GM12878 (cell line): ENCODE measurements at regions not wholly inside any gene's neighbourhood (a gene's known extent, or its start where the extent isn't known, plus 50 kb on each side); places are given as distances from the start of the nearest gene placed in this dataset.

Source experiments
- ATAC-seq: fragments of 200-7000 bp; cut with Tn5 transposase; 3 replicates; pipeline ENCODE4 v1.9.1; 2020; ENCODE audit warnings: mild to moderate bottlenecking, moderate library complexity
- BruUV-seq: library from RNA; stranded (reverse); fragments of 400-500 nt; replicated peaks from 2 replicates; lab custom pipeline; 2021; lab: Mats Ljungman, UMichigan
- CTCF ChIA-PET: fragments of 300-600 bp; sonication (Branson Sonifier 250); formaldehyde crosslinking; extraction: SDS; loops from one replicate; lab custom pipeline; 2021; ENCODE audit warnings: inconsistent platforms; lab: Yijun Ruan, JAX
- POLR2A ChIA-PET: fragments of 350-600 bp; formaldehyde crosslinking; extraction: SDS; loops from one replicate; lab custom pipeline; 2021; ENCODE audit warnings: inconsistent platforms; lab: Charles Lee
- RAD21 ChIA-PET: fragments of 300-600 bp; sonication (Branson Sonifier 250); formaldehyde crosslinking; loops from one replicate; lab custom pipeline; 2023; ENCODE audit warnings: antibody characterized with exemption; ENCODE audit not compliant: unreplicated experiment; lab: Charles Lee
- SMC1A ChIA-PET: fragments of 300-600 bp; sonication (Branson Sonifier 250); formaldehyde crosslinking; loops from one replicate; lab custom pipeline; 2023; ENCODE audit not compliant: unreplicated experiment, uncharacterized antibody; lab: Charles Lee
- DNase-seq: peaks from one replicate; pipeline ENCODE4 v3.0.0-alpha.2; 2011; ENCODE audit warnings: low read depth, low spot score
- FAIRE-seq: peaks from 3 replicates; lab custom pipeline; 2011; peaks lifted over from hg19 to GRCh38; lab: Jason Lieb, UNC
- H2AFZ ChIP-seq: 2 replicates; pipeline ENCODE4 v1.6.0; 2011; ENCODE audit warnings: low read depth, low read length, control low read depth; ENCODE audit not compliant: control insufficient read depth
- H3K27ac ChIP-seq: 2 replicates; pipeline ENCODE4 v1.5.1; 2011; ENCODE audit warnings: control low read depth; ENCODE audit not compliant: control insufficient read depth, insufficient read depth
- H3K27me3 ChIP-seq, 2 experiments: replicated peaks in 1 of 2; 2 replicates each; pipeline versions ENCODE4 v1.6.0 to v1.6.1; 2011; ENCODE audit warnings: low read length in 1 of 2; ENCODE audit not compliant: control insufficient read depth in 2 of 2, insufficient read depth in 2 of 2
- H3K36me3 ChIP-seq, 2 experiments: 2 replicates each; pipeline ENCODE4 v1.5.1; 2011; ENCODE audit warnings: low read length in 1 of 2; ENCODE audit not compliant: control insufficient read depth in 2 of 2, insufficient read depth in 2 of 2
- H3K4me1 ChIP-seq: 2 replicates; pipeline ENCODE4 v1.6.1; 2011; ENCODE audit warnings: mild to moderate bottlenecking, low read length, moderate library complexity, mixed read lengths; ENCODE audit not compliant: control insufficient read depth, insufficient read depth
- H3K4me2 ChIP-seq: 2 replicates; pipeline ENCODE4 v1.6.0; 2011; ENCODE audit warnings: control low read depth; ENCODE audit not compliant: control insufficient read depth, insufficient read depth
- H3K4me3 ChIP-seq: fragments of 200-600 bp; sonication (generic); 2 replicates; pipeline ENCODE4 v1.5.1; 2016
- H3K79me2 ChIP-seq: 2 replicates; pipeline ENCODE4 v1.6.0; 2011; ENCODE audit warnings: low read length; ENCODE audit not compliant: control insufficient read depth, insufficient read depth
- H3K9ac ChIP-seq: 2 replicates; pipeline ENCODE4 v1.8.0; 2011; ENCODE audit warnings: low read length, control low read depth, mixed read lengths; ENCODE audit not compliant: control insufficient read depth, insufficient read depth
- H3K9me3 ChIP-seq: replicated peaks from 3 replicates; pipeline ENCODE4 v1.5.1; 2011; ENCODE audit warnings: mild to moderate bottlenecking, low read length; ENCODE audit not compliant: control insufficient read depth, insufficient read depth
- H4K20me1 ChIP-seq: 2 replicates; pipeline ENCODE4 v1.6.0; 2011; ENCODE audit not compliant: control insufficient read depth, insufficient read depth
- EP300 ChIP-seq, 2 experiments: fragments of 150-350 bp in 1 of 2; IDR thresholded peaks; 2 replicates each; pipeline ENCODE4 v1.6.1; 2011 to 2012; ENCODE audit warnings: low read depth in 2 of 2, low read length in 2 of 2, borderline replicate concordance in 1 of 2, improper control_type of control experiment in 1 of 2, inconsistent platforms in 1 of 2; ENCODE audit not compliant: control insufficient read depth in 1 of 2
- IRF4 ChIP-seq: IDR thresholded peaks from 2 replicates; pipeline ENCODE4 v1.6.1; 2011; ENCODE audit warnings: low read depth, low read length
- KLF5 ChIP-seq: fragments of 450-650 bp; IDR thresholded peaks from 2 replicates; pipeline ENCODE4 v1.6.1; 2014; ENCODE audit warnings: mild to moderate bottlenecking; ENCODE audit not compliant: partially characterized antibody
- MTA2 ChIP-seq: fragments of 450-650 bp; IDR thresholded peaks from 2 replicates; pipeline ENCODE4 v1.6.1; 2016; ENCODE audit warnings: low read depth, mild to moderate bottlenecking, moderate library complexity
- NBN ChIP-seq: fragments of 450-650 bp; IDR thresholded peaks from 2 replicates; pipeline ENCODE4 v1.6.1; 2016
- NFXL1 ChIP-seq: fragments of 450-650 bp; IDR thresholded peaks from 2 replicates; pipeline ENCODE4 v1.6.1; 2017; ENCODE audit warnings: antibody characterized with exemption, mild to moderate bottlenecking, borderline replicate concordance
- SIX5 ChIP-seq: IDR thresholded peaks from 2 replicates; pipeline ENCODE4 v1.6.1; 2011; ENCODE audit warnings: mild to moderate bottlenecking, low read depth, low read length, moderate library complexity; ENCODE audit not compliant: severe bottlenecking
- SMAD5 ChIP-seq: IDR thresholded peaks from 2 replicates; pipeline ENCODE4 v1.6.1; 2016; ENCODE audit warnings: antibody characterized with exemption, low read depth
- SUZ12 ChIP-seq: fragments of 200-600 bp; sonication (generic); IDR thresholded peaks from one replicate; pipeline ENCODE4 v1.6.1; 2018; ENCODE audit warnings: antibody characterized with exemption, mild to moderate bottlenecking; ENCODE audit not compliant: unreplicated experiment
- TAF1 ChIP-seq: IDR thresholded peaks from 2 replicates; pipeline ENCODE4 v1.6.1; 2011; ENCODE audit warnings: mild to moderate bottlenecking, low read depth, low read length, borderline replicate concordance
- TCF12 ChIP-seq: IDR thresholded peaks from 2 replicates; pipeline ENCODE4 v1.6.1; 2011; ENCODE audit warnings: low read depth, mild to moderate bottlenecking, low read length
- ZNF274 ChIP-seq: IDR thresholded peaks from one replicate; pipeline ENCODE4 v1.8.0; 2011; ENCODE audit not compliant: insufficient read length, insufficient read depth
- ZNF384 ChIP-seq: IDR thresholded peaks from 2 replicates; pipeline ENCODE4 v1.6.1; 2012; ENCODE audit warnings: low read depth, mild to moderate bottlenecking, low read length, improper control_type of control experiment, borderline replicate concordance
- ZSCAN29 ChIP-seq: fragments of 450-650 bp; IDR thresholded peaks from 2 replicates; pipeline ENCODE4 v1.6.1; 2017; ENCODE audit warnings: mild to moderate bottlenecking, moderate library complexity
- WGBS: methylation state at CpG from one replicate; pipeline ENCODE4 v1.1.6; 2016; ENCODE audit warnings: low lambda C conversion rate; ENCODE audit not compliant: insufficient replicate concordance, insufficient coverage; ENCODE audit errors: missing lambda C conversion rate; 5-methylcytosine and 5-hydroxymethylcytosine counted together
- in situ Hi-C: fragments of 300-500 bp; cut with MboI; formaldehyde crosslinking; loops from 9 replicates; pipeline ENCODE4 v1.14.3; 2018; ENCODE audit warnings: mixed read lengths
- intact Hi-C: fragments of 100-400 bp; cut with micrococcal nuclease; formaldehyde crosslinking; loops from one replicate; pipeline ENCODE4 v1.14.2; 2022; ENCODE audit not compliant: unreplicated experiment
- TF ChIP-seq, protein P1 (sequence below): IDR thresholded peaks from 2 replicates; pipeline ENCODE4 v1.6.1; 2012; ENCODE audit warnings: improper control_type of control experiment, low read depth, low read length; ENCODE audit not compliant: insufficient replicate concordance

DNA sequence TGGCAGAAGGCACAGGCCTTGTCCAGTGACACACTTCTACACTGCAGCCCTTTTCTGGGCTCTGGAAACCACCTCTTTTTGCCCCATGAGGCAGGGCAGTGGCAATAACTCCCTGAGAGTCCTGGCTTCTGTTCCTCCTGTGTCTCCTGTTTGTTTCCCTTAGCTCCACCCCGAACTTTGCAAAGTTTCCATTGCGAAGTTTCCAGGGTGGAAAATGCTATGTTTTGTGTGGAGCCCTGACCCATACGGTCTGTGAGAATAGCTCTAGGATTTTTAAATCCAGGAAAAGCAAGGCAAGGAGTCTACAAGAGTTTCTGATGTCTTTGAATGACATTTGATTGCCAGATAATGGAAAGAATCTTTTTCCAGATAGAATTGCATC, 92.2 kb upstream of the AKR1E2 start:
- no peak for FAIRE-seq
- no peaks in the 10 kb centered on the region for H3K79me2 ChIP-seq
- BruUV-seq: no TSS peak

More for the DNA sequence above, 92.2 kb upstream of the AKR1E2 start:
- RAD21 ChIA-PET: no interaction called here
- H4K20me1 ChIP-seq: no peaks in the 10 kb centered on the region
- no peak for DNase-seq
- TF ChIP-seq ZNF384 (no peak), SUZ12 (no peak), TAF1 (no peak), SMAD5 (no peak), NBN (no peak), MTA2 (no peak), ZSCAN29 (no peak), ZNF274 (no peak), KLF5 (no peak), TCF12 (no peak), IRF4 (no peak), SIX5 (no peak), NFXL1 (no peak), EP300 (IDR thresholded peaks at IDR 0.05; ENCODE audit: borderline replicate concordance in 1 of 2, control insufficient read depth in 1 of 2, low read depth in 2 of 2, low read length in 2 of 2) (no peak)
- TF ChIP-seq, protein P1, sequence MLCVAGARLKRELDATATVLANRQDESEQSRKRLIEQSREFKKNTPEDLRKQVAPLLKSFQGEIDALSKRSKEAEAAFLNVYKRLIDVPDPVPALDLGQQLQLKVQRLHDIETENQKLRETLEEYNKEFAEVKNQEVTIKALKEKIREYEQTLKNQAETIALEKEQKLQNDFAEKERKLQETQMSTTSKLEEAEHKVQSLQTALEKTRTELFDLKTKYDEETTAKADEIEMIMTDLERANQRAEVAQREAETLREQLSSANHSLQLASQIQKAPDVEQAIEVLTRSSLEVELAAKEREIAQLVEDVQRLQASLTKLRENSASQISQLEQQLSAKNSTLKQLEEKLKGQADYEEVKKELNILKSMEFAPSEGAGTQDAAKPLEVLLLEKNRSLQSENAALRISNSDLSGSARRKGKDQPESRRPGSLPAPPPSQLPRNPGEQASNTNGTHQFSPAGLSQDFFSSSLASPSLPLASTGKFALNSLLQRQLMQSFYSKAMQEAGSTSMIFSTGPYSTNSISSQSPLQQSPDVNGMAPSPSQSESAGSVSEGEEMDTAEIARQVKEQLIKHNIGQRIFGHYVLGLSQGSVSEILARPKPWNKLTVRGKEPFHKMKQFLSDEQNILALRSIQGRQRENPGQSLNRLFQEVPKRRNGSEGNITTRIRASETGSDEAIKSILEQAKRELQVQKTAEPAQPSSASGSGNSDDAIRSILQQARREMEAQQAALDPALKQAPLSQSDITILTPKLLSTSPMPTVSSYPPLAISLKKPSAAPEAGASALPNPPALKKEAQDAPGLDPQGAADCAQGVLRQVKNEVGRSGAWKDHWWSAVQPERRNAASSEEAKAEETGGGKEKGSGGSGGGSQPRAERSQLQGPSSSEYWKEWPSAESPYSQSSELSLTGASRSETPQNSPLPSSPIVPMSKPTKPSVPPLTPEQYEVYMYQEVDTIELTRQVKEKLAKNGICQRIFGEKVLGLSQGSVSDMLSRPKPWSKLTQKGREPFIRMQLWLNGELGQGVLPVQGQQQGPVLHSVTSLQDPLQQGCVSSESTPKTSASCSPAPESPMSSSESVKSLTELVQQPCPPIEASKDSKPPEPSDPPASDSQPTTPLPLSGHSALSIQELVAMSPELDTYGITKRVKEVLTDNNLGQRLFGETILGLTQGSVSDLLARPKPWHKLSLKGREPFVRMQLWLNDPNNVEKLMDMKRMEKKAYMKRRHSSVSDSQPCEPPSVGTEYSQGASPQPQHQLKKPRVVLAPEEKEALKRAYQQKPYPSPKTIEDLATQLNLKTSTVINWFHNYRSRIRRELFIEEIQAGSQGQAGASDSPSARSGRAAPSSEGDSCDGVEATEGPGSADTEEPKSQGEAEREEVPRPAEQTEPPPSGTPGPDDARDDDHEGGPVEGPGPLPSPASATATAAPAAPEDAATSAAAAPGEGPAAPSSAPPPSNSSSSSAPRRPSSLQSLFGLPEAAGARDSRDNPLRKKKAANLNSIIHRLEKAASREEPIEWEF: no peak
- TF ChIP-seq, all 136 proteins: peak for 0
- no peak overlapping the region for H3K4me3 ChIP-seq
- no peak overlapping the region for H2AFZ ChIP-seq
- no peaks in the 10 kb centered on the region for H3K9me3 ChIP-seq
- H3K4me2 ChIP-seq: no peak overlapping the region
- CTCF ChIA-PET: no interaction called here
- H3K27me3 ChIP-seq: no peaks in the 10 kb centered on the region
- in situ Hi-C loops: no loop called here
- ATAC-seq: no peak
- intact Hi-C loops: no loop called here
- SMC1A ChIA-PET: no interaction called here
- POLR2A ChIA-PET: no interaction called here
- no peaks in the 10 kb centered on the region for H3K4me1 ChIP-seq
- 19% methylated on average over 3 of the region's 3 CpGs for WGBS
- no peaks in the 10 kb centered on the region for H3K36me3 ChIP-seq
- no peak overlapping the region for H3K27ac ChIP-seq
- no peak overlapping the region for H3K9ac ChIP-seq
